GM19023 (cell line): ENCODE measurements at regions not wholly inside any gene's neighbourhood (a gene's known extent, or its start where the extent isn't known, plus 50 kb on each side); places are given as distances from the start of the nearest gene placed in this dataset.
"Not testable (repeated sequence)": the region's sequence is repeated elsewhere in the genome, so short reads cannot be mapped to it uniquely, and the experiment has no call there.

ENCODE experiments used
- ATAC-seq: cut with Tn5 transposase; IDR thresholded peaks from one replicate; pipeline ENCODE4 v1.9.1; 2021; ENCODE audit warnings: mild to moderate bottlenecking, moderate library complexity; ENCODE audit not compliant: unreplicated experiment

DNA sequence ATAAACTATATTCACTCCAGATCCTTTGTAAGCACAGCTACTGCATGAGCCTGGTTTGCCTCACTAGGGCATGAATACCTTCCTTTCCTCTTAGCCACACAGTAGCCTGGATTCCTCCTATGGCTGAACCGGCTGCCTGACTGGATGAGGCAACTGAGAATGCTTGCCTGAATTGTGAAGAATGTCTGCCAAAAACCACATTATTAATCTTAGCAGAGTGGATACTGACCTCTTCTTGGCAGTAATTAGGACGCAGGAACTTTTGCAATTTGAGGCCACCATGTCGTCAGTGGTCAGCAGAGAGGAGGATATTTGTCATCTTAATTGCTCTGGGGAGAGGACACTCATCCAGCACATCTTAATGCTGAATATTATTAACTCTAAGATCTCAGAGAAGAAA, 651.8 kb upstream of the GOT2 start:
- no peak for ATAC-seq

- ATAC-seq: no peak
Measured at GRCh38 chr16:59385491-59385890, 651.4 kb upstream of the GOT2 start.

DNA sequence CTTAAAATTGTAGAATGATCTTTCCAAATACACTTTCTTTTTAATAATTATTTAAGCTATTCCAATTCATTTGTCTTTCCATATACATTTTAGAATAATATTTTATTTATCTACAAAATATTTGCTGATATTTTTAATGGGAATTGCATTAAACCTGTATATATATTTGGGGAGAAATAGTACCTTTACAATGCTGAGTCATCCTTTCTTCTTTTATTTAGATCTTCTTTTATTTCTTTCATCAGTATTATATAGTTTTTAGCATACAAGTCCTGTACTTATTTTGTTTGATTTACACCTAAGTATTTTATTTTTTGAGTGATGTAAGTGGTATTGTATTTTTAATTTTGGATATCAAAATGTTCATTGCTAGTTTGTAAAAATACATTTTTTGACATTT, 639.5 kb upstream of the GOT2 start:
- no peak for ATAC-seq

GRCh38 chr16:59370717-59371116, 636.6 kb upstream of the GOT2 start:
- no peak for ATAC-seq

DNA sequence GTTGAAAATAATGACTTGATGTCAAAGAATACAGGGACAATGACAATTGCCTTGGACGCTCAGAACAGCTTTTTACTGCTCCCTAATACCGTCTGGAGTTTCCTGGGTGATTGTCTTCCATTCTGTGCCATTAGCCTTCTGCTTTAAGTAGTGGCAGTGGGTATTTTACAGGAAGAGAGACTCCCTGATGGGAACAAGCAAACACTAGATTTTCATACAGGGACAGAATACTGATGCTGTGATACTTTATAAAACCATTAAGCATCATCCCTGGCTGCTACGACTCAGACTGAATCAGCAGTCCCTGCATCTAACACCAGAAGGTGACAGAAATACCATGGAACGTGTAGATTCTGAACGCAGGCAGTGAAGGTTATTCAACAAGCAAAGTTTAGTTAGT, 635.4 kb upstream of the GOT2 start:
- no peak for ATAC-seq

GRCh38 chr16:59368586-59368985, 634.5 kb upstream of the GOT2 start:
- ATAC-seq: no peak

DNA sequence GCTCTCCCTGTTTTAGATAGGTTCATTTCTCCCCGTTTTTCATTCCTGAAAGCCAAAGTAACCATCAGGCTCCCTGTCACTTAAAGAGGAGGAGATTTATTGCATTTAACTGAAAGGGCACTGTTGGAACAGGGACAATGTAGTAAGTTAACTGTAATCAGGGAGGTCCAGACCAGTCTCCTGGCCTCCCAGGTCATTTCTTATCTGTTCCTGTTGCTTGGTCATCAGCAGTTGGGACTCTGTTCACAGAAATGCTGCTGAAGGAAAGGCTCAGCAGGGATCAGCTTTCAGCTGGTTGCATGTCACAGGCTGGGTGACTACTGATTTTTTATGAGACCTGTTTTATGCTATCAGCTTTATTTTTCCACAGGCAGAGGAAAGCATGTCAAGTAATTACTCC, 622.6 kb upstream of the GOT2 start:
- ATAC-seq: no peak

- no peak for ATAC-seq
Measured at GRCh38 chr16:59356144-59356543, 622.0 kb upstream of the GOT2 start.

DNA sequence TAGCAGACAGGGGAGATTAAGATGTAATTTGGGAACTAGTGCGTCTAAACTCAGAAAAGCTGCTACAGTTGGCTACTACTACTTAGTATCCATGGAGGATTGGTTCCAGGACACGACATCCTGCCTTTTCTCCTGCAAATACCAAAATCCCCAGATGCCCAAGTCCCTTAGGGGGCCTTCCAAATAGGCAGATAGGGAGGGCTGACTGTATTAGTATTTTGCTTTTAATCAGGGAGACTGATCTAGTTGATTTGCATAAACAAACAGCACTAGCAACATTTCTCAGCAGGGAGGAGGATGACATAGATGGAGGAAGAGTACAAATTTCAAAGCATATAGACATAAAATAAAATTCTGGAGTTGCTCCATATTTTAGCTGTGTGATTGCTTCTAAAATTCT, 621.6 kb upstream of the GOT2 start:
- no peak for ATAC-seq

DNA sequence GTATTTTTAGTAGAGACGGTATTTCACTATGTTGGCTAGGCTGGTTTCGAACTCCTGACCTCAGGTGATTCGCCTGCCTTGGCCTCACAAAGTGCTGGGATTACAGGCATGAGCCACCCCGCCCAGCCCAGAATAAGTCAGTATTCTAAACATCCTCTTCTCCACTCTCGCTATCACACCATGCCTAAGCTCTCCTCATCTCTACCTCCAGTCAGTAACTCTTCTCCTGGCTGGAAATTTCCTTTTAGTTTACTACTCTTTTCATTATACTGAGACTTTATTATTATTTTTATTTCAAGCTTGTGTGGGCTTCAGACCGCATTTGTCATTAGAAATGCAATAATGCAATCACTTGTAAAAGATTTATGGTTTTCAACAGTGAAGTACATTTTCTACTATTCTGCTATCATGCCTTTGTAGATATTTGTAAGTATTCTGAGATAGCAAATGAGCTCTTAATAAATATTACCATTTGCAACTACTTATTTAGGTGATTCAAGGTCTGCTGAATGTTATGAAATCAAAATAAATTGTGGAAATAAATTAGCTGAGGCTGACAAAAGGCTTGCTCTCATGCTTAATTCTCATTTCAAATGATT, 617.3 kb upstream of the GOT2 start:
- ATAC-seq: no peak

- no peak for ATAC-seq
Measured at GRCh38 chr16:59350670-59351069, 616.6 kb upstream of the GOT2 start.

GRCh38 chr16:59342669-59343068, 608.6 kb upstream of the GOT2 start:
- no peak for ATAC-seq

DNA sequence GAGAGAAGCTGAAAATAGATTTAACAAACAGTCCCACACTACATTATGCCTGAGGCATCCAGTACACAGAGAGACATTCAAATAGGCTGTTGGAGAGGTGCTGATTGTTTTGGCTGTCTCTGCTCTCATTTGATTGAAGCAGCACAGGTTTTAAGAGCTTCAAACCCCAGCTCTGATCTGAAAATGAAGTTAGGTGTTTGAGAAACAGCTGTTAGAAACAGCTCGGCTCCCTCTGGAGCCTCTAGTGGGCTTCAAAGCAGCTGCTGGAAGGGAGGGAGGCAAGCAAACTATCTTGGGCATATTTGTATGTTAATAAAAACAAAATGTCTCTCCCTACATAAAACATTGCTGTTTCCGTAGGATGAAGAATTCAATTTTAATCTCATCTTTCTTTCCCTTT, 607.3 kb upstream of the GOT2 start:
- ATAC-seq: no peak

- no peak for ATAC-seq
Measured at GRCh38 chr16:59339871-59340270, 605.8 kb upstream of the GOT2 start.

DNA sequence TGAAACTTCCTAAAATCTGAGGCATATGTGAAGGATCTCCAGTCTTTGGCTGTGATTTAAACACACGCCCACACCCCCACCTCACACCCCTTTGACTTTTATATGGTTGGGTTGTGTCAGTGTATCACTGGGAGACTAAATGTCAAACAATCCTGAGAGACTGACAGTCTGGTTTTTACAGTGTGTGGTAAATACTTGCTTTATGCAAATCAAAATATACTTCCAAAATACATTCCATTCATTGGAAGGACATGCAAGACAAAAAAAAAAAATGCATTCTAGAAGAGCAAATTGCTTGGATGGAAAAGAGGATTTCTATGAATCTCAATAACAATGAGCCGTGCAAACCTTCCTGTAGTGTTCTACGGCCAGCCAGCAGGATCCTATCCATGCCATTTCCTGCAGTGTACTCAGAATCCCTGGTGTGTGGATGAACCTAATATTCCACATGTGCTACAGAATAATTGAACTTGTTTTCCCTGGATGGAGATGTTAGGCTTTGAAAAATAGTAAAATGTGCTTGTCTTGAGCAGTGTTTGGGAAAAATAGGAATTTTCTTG, 602.1 kb upstream of the GOT2 start:
- ATAC-seq: no peak

- ATAC-seq: not testable (repeated sequence)
Measured at GRCh38 chr16:59331708-59332107, 597.6 kb upstream of the GOT2 start.

DNA sequence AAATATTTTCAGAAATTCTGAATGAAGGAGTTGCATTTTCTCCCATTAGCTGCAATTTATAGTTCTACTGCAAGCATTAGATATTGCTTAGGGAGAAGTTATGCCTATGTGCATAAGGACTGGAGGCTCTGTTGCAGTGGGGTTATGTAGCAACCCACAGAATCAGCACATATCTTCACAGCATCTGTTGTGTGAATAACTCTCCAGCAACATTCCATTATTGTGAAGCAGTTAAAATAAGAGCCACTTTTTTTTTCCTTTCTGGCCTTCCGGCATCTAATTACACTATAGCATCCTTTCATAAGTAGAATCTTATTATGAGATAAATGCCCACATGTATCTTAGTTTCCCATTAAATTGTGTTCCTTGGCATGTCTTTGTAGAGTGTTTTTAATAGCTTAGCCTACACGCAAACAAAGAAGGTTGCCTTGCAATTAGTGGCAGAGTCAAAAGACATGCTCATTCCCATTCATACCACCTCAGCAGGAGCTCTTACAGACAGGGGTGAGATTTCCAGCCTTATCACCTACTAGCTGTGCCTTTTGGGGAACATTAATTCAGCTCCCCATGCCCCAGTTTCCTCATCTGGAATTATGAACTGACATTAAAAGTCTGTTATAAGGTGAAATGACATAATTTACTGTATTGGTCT, 596.0 kb upstream of the GOT2 start:
- ATAC-seq: no peak

DNA sequence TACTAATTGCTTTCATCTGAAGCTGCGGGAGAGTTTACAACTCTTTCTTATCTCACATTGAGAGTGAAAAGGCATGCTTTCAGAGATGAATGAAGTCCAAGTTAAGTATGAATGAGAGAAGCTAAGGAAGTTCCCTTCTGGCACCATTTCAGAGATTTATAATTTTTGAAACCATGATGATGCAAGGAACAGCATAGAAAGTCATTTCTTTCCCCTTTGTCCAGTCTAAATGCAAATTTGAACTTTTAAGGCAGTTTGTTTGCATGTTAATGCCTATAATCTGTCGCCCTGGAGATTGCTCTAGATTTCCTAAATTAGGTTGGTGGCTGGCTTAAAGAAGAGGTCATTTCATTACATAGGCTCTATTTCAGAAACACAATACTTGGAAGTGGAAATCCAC, 594.8 kb upstream of the GOT2 start:
- ATAC-seq: no peak

- ATAC-seq: no peak
Measured at GRCh38 chr16:59327894-59328293, 593.8 kb upstream of the GOT2 start.

- ATAC-seq: no peak
Measured at GRCh38 chr16:59326955-59327354, 592.8 kb upstream of the GOT2 start.

DNA sequence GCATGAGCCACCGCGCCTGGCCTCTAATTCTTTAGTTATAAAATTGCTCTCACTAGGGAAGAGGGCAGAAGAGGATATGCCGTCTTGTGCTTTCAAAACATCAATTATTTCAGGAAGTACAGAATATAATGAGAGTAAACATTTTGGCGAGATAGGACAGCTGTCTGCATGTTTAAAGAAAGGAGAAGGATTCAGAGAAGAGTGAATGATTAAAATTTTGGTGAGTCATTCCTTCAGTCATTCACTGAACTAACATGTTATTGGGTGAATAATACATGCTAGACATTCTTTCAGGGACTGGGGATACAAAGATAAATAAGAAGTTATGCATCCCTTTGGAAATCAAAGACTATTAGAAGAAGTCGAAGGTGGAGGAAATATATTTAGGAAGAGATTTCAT, 590.3 kb upstream of the GOT2 start:
- no peak for ATAC-seq

- ATAC-seq: no peak
Measured at GRCh38 chr16:59320657-59321056, 586.5 kb upstream of the GOT2 start.

GRCh38 chr16:59319871-59320270, 585.8 kb upstream of the GOT2 start:
- ATAC-seq: no peak
